ENCODE measurements at regions not wholly inside any gene's neighbourhood (a gene's known extent, or its start where the extent isn't known, plus 50 kb on each side); places are given as distances from the start of the nearest gene placed in this dataset.

GRCh38 chr17:14902803-14903202, 362.3 kb downstream of the PMP22 start:
- H3K14ac ChIP-seq (ENCODE audit: low read length), result no peak overlapping the region
- no peak overlapping the region for H4K12ac ChIP-seq (ENCODE audit: low read depth, low read length)
- H2AK5ac ChIP-seq (ENCODE audit: low read length), result no peak overlapping the region
- H4K8ac ChIP-seq (ENCODE audit: low read depth, low read length), result no peak overlapping the region
- H3K23ac ChIP-seq (ENCODE audit: low read length), result no peak overlapping the region
- H3K4ac ChIP-seq (ENCODE audit: low read depth, low read length), result no peak overlapping the region
- no peak overlapping the region for H2BK120ac ChIP-seq (ENCODE audit: insufficient read depth, low read length, poor library complexity)
- H2BK5ac ChIP-seq (ENCODE audit: low read depth, low read length, poor library complexity), result no peak overlapping the region
- no peak overlapping the region for H2AFZ ChIP-seq (ENCODE audit: insufficient read depth, low read length, poor library complexity)
- H3K36me3 ChIP-seq (ENCODE audit: control insufficient read depth in 1 of 2, insufficient read depth in 2 of 2, low read length in 2 of 2), result no peaks in the 10 kb centered on the region
- H4K91ac ChIP-seq (ENCODE audit: low read depth, low read length), result no peak overlapping the region
- no peak overlapping the region for H3K27ac ChIP-seq (ENCODE audit: low read depth, low read length)
- DNase-seq, result no peak
- no peak overlapping the region for H3K4me2 ChIP-seq (ENCODE audit: low read length)
- H3K9ac ChIP-seq (ENCODE audit: low read length), result no peak overlapping the region
- H3K4me3 ChIP-seq (ENCODE audit: low read depth, low read length), result no peak overlapping the region
- H3K79me1 ChIP-seq (ENCODE audit: low read length), result no peaks in the 10 kb centered on the region
- no peaks in the 10 kb centered on the region for H3K79me2 ChIP-seq (ENCODE audit: control insufficient read depth, insufficient read depth, low read length, poor library complexity)
- no peak overlapping the region for H3K18ac ChIP-seq (ENCODE audit: low read length)
- H3K27me3 ChIP-seq (ENCODE audit: insufficient read depth, low read length), result no peaks in the 10 kb centered on the region
- H2BK12ac ChIP-seq (ENCODE audit: low read length), result no peak overlapping the region
- no peaks in the 10 kb centered on the region for H3K4me1 ChIP-seq (ENCODE audit: control insufficient read depth in 1 of 2, insufficient read depth in 2 of 2, low read length in 2 of 2)
- no peaks in the 10 kb centered on the region for H3K9me3 ChIP-seq (ENCODE audit: insufficient read depth, low read depth, low read length)

- Histone ChIP-seq H3K23ac (ENCODE audit: low read length) (no peak overlapping the region), H3K4me3 (ENCODE audit: low read depth, low read length) (no peak overlapping the region), H3K14ac (ENCODE audit: low read length) (no peak overlapping the region), H3K9me3 (ENCODE audit: insufficient read depth, low read depth, low read length) (no peaks in the 10 kb centered on the region), H2AK5ac (ENCODE audit: low read length) (no peak overlapping the region), H3K27ac (ENCODE audit: low read depth, low read length) (no peak overlapping the region), H4K91ac (ENCODE audit: low read depth, low read length) (no peak overlapping the region), H3K9ac (ENCODE audit: low read length) (no peak overlapping the region), H3K79me2 (ENCODE audit: control insufficient read depth, insufficient read depth, low read length, poor library complexity) (no peaks in the 10 kb centered on the region), H3K79me1 (ENCODE audit: low read length) (no peaks in the 10 kb centered on the region), H3K18ac (ENCODE audit: low read length) (no peak overlapping the region), H3K4ac (ENCODE audit: low read depth, low read length) (no peak overlapping the region), H4K8ac (ENCODE audit: low read depth, low read length) (no peak overlapping the region), H2BK5ac (ENCODE audit: low read depth, low read length, poor library complexity) (no peak overlapping the region), H2BK12ac (ENCODE audit: low read length) (no peak overlapping the region), H3K27me3 (ENCODE audit: insufficient read depth, low read length) (no peaks in the 10 kb centered on the region), H4K12ac (ENCODE audit: low read depth, low read length) (no peak overlapping the region), H2BK120ac (ENCODE audit: insufficient read depth, low read length, poor library complexity) (no peak overlapping the region), H3K4me2 (ENCODE audit: low read length) (no peak overlapping the region), H2AFZ (ENCODE audit: insufficient read depth, low read length, poor library complexity) (no peak overlapping the region), H3K4me1 (ENCODE audit: control insufficient read depth in 1 of 2, insufficient read depth in 2 of 2, low read length in 2 of 2) (no peaks in the 10 kb centered on the region), H3K36me3 (ENCODE audit: control insufficient read depth in 1 of 2, insufficient read depth in 2 of 2, low read length in 2 of 2) (no peaks in the 10 kb centered on the region)
- DNase-seq, result peak in 1 of 2 donors; percentile 12
- no CpG with 5 or more reads among the region's 3 CpGs for WGBS (ENCODE audit: extremely low coverage, insufficient coverage, insufficient read length)
Measured at GRCh38 chr17:14902297-14902696, 362.8 kb downstream of the PMP22 start.

GRCh38 chr17:14901376-14901775, 363.8 kb downstream of the PMP22 start:
- Histone ChIP-seq H3K23ac (ENCODE audit: low read length) (no peak overlapping the region), H3K4me1 (ENCODE audit: control insufficient read depth in 1 of 2, insufficient read depth in 2 of 2, low read length in 2 of 2) (no peaks in the 10 kb centered on the region), H3K79me2 (ENCODE audit: control insufficient read depth, insufficient read depth, low read length, poor library complexity) (no peaks in the 10 kb centered on the region), H3K4me3 (ENCODE audit: low read depth, low read length) (no peak overlapping the region), H3K9me3 (ENCODE audit: insufficient read depth, low read depth, low read length) (no peaks in the 10 kb centered on the region), H4K12ac (ENCODE audit: low read depth, low read length) (no peak overlapping the region), H3K27ac (ENCODE audit: low read depth, low read length) (no peak overlapping the region), H4K8ac (ENCODE audit: low read depth, low read length) (no peak overlapping the region), H3K9ac (ENCODE audit: low read length) (no peak overlapping the region), H3K79me1 (ENCODE audit: low read length) (no peaks in the 10 kb centered on the region), H2BK5ac (ENCODE audit: low read depth, low read length, poor library complexity) (no peak overlapping the region), H2AK5ac (ENCODE audit: low read length) (no peak overlapping the region), H3K14ac (ENCODE audit: low read length) (no peak overlapping the region), H2BK12ac (ENCODE audit: low read length) (no peak overlapping the region), H3K4ac (ENCODE audit: low read depth, low read length) (no peak overlapping the region), H3K4me2 (ENCODE audit: low read length) (no peak overlapping the region), H4K91ac (ENCODE audit: low read depth, low read length) (no peak overlapping the region), H2BK120ac (ENCODE audit: insufficient read depth, low read length, poor library complexity) (no peak overlapping the region), H3K36me3 (ENCODE audit: control insufficient read depth in 1 of 2, insufficient read depth in 2 of 2, low read length in 2 of 2) (no peaks in the 10 kb centered on the region), H2AFZ (ENCODE audit: insufficient read depth, low read length, poor library complexity) (no peak overlapping the region), H3K27me3 (ENCODE audit: insufficient read depth, low read length) (no peaks in the 10 kb centered on the region), H3K18ac (ENCODE audit: low read length) (no peak overlapping the region)
- DNase-seq, result no peak
- no CpG with 5 or more reads among the region's 2 CpGs for WGBS (ENCODE audit: extremely low coverage, insufficient coverage, insufficient read length)

GRCh38 chr17:14886200-14886739, 378.9 kb downstream of the PMP22 start:
- H3K4me1 ChIP-seq (ENCODE audit: control insufficient read depth in 1 of 2, insufficient read depth in 2 of 2, low read length in 2 of 2), result no peaks in the 10 kb centered on the region
- no peak overlapping the region for H2AK5ac ChIP-seq (ENCODE audit: low read length)
- no peaks in the 10 kb centered on the region for H3K79me2 ChIP-seq (ENCODE audit: control insufficient read depth, insufficient read depth, low read length, poor library complexity)
- no peak overlapping the region for H3K18ac ChIP-seq (ENCODE audit: low read length)
- H3K14ac ChIP-seq (ENCODE audit: low read length), result no peak overlapping the region
- no peak overlapping the region for H3K27ac ChIP-seq (ENCODE audit: low read depth, low read length)
- WGBS (ENCODE audit: extremely low coverage, insufficient coverage, insufficient read length), result no CpG with 5 or more reads among the region's 2 CpGs
- no peak overlapping the region for H2BK120ac ChIP-seq (ENCODE audit: insufficient read depth, low read length, poor library complexity)
- no peak overlapping the region for H3K4me3 ChIP-seq (ENCODE audit: low read depth, low read length)
- no peaks in the 10 kb centered on the region for H3K79me1 ChIP-seq (ENCODE audit: low read length)
- H3K4me2 ChIP-seq (ENCODE audit: low read length), result no peak overlapping the region
- H2BK12ac ChIP-seq (ENCODE audit: low read length), result no peak overlapping the region
- H3K23ac ChIP-seq (ENCODE audit: low read length), result no peak overlapping the region
- no peak overlapping the region for H4K8ac ChIP-seq (ENCODE audit: low read depth, low read length)
- H2BK5ac ChIP-seq (ENCODE audit: low read depth, low read length, poor library complexity), result no peak overlapping the region
- H4K91ac ChIP-seq (ENCODE audit: low read depth, low read length), result no peak overlapping the region
- H3K4ac ChIP-seq (ENCODE audit: low read depth, low read length), result no peak overlapping the region
- no peak overlapping the region for H4K12ac ChIP-seq (ENCODE audit: low read depth, low read length)
- H3K27me3 ChIP-seq (ENCODE audit: insufficient read depth, low read length), result no peaks in the 10 kb centered on the region
- DNase-seq, result peak; percentile 17 to 33
- H3K9ac ChIP-seq (ENCODE audit: low read length), result no peak overlapping the region
- H3K36me3 ChIP-seq (ENCODE audit: control insufficient read depth in 1 of 2, insufficient read depth in 2 of 2, low read length in 2 of 2), result no peaks in the 10 kb centered on the region
- H3K9me3 ChIP-seq (ENCODE audit: insufficient read depth, low read depth, low read length), result peaks cover 10% of the 10 kb centered on the region
- no peak overlapping the region for H2AFZ ChIP-seq (ENCODE audit: insufficient read depth, low read length, poor library complexity)
